Liver (tissue), 3 donors: ENCODE measurements at regions not wholly inside any gene's neighbourhood (a gene's known extent, or its start where the extent isn't known, plus 50 kb on each side); places are given as distances from the start of the nearest gene placed in this dataset.

Source experiments
- EGR1 ChIP-seq, 2 donors: IDR thresholded peaks; 2 replicates each; pipeline ENCODE4 v1.6.1; 2016 to 2018; ENCODE audit warnings: antibody characterized with exemption in 2 of 2, low read depth in 2 of 2
- FOXA1 ChIP-seq: IDR thresholded peaks from 2 replicates; pipeline ENCODE4 v1.6.1; 2016; ENCODE audit warnings: antibody characterized with exemption
- GABPA ChIP-seq, 2 donors: IDR thresholded peaks in 1 of 2; conservative IDR thresholded peaks in 1 of 2; 2 replicates each; pipeline ENCODE4 v1.6.1; 2016; ENCODE audit warnings: antibody characterized with exemption in 2 of 2, mild to moderate bottlenecking in 1 of 2, moderate library complexity in 1 of 2
- JUND ChIP-seq, 2 donors: IDR thresholded peaks; 2 replicates each; pipeline ENCODE4 v1.6.1; 2016; ENCODE audit warnings: antibody characterized with exemption in 2 of 2
- RAD21 ChIP-seq, 2 donors: IDR thresholded peaks; 2 replicates each; pipeline ENCODE4 v1.6.1; 2016; ENCODE audit warnings: antibody characterized with exemption in 2 of 2, mild to moderate bottlenecking in 2 of 2
- SP1 ChIP-seq: IDR thresholded peaks from 2 replicates; pipeline ENCODE4 v1.6.1; 2018; ENCODE audit warnings: antibody characterized with exemption, mild to moderate bottlenecking
- TAF1 ChIP-seq: conservative IDR thresholded peaks from 2 replicates; pipeline ENCODE4 v1.6.1; 2016; ENCODE audit warnings: antibody characterized with exemption, mild to moderate bottlenecking
- TF ChIP-seq, protein P1 (sequence below): fragments of 150-350 bp; IDR thresholded peaks from 2 replicates; pipeline ENCODE4 v1.5.1; 2017; ENCODE audit warnings: improper control_type of control experiment, low read depth, low read length; ENCODE audit not compliant: missing input control
- TF ChIP-seq, protein P2 (sequence below): IDR thresholded peaks from 2 replicates; pipeline ENCODE4 v1.6.1; 2016; ENCODE audit warnings: antibody characterized with exemption, mild to moderate bottlenecking
- TF ChIP-seq, protein P3 (sequence below): IDR thresholded peaks from 2 replicates; pipeline ENCODE4 v1.6.1; 2016; ENCODE audit warnings: antibody characterized with exemption
- TF ChIP-seq, protein P4 (sequence below): IDR thresholded peaks from 2 replicates; pipeline ENCODE4 v1.6.1; 2016; ENCODE audit warnings: antibody characterized with exemption
- donor health status: healthy.
- donor health status: healthy.

DNA sequence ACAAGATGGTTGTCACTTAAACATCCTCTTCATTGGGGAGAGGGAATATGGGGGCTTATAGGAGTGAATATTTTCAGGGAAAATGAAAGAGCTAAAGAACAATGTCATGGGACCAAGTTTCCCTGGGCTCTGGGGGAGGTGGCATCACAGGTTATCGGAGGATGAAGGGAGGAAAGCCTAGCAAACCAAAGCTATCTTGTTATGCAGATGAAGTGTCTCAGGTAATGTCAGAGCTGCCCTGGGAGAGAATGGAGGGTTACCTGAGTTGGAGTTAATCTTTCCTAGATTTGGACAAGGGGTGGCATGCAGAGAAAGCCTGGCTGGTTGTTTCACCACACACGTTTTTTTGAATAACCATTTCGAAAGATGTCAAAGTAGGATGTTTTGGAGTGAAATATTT lies 308.1 kb upstream of the ATP10A start:
- TF ChIP-seq, protein P1, sequence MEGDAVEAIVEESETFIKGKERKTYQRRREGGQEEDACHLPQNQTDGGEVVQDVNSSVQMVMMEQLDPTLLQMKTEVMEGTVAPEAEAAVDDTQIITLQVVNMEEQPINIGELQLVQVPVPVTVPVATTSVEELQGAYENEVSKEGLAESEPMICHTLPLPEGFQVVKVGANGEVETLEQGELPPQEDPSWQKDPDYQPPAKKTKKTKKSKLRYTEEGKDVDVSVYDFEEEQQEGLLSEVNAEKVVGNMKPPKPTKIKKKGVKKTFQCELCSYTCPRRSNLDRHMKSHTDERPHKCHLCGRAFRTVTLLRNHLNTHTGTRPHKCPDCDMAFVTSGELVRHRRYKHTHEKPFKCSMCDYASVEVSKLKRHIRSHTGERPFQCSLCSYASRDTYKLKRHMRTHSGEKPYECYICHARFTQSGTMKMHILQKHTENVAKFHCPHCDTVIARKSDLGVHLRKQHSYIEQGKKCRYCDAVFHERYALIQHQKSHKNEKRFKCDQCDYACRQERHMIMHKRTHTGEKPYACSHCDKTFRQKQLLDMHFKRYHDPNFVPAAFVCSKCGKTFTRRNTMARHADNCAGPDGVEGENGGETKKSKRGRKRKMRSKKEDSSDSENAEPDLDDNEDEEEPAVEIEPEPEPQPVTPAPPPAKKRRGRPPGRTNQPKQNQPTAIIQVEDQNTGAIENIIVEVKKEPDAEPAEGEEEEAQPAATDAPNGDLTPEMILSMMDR = no peak
- TF ChIP-seq RAD21 (IDR thresholded peaks at IDR 0.05) (no peak), EGR1 (IDR thresholded peaks at IDR 0.05; ENCODE audit: low read depth in 2 of 2) (no peak), GABPA (IDR thresholded peaks at IDR 0.05 in 1 of 2, conservative IDR thresholded peaks at IDR 0.05 in 1 of 2) (no peak), SP1 (no peak), JUND (IDR thresholded peaks at IDR 0.05) (no peak), TAF1 (no peak), FOXA1 (no peak)
- TF ChIP-seq, protein P2, sequence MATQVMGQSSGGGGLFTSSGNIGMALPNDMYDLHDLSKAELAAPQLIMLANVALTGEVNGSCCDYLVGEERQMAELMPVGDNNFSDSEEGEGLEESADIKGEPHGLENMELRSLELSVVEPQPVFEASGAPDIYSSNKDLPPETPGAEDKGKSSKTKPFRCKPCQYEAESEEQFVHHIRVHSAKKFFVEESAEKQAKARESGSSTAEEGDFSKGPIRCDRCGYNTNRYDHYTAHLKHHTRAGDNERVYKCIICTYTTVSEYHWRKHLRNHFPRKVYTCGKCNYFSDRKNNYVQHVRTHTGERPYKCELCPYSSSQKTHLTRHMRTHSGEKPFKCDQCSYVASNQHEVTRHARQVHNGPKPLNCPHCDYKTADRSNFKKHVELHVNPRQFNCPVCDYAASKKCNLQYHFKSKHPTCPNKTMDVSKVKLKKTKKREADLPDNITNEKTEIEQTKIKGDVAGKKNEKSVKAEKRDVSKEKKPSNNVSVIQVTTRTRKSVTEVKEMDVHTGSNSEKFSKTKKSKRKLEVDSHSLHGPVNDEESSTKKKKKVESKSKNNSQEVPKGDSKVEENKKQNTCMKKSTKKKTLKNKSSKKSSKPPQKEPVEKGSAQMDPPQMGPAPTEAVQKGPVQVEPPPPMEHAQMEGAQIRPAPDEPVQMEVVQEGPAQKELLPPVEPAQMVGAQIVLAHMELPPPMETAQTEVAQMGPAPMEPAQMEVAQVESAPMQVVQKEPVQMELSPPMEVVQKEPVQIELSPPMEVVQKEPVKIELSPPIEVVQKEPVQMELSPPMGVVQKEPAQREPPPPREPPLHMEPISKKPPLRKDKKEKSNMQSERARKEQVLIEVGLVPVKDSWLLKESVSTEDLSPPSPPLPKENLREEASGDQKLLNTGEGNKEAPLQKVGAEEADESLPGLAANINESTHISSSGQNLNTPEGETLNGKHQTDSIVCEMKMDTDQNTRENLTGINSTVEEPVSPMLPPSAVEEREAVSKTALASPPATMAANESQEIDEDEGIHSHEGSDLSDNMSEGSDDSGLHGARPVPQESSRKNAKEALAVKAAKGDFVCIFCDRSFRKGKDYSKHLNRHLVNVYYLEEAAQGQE = no peak
- TF ChIP-seq, protein P3, sequence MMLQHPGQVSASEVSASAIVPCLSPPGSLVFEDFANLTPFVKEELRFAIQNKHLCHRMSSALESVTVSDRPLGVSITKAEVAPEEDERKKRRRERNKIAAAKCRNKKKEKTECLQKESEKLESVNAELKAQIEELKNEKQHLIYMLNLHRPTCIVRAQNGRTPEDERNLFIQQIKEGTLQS = no peak
- TF ChIP-seq, protein P4, sequence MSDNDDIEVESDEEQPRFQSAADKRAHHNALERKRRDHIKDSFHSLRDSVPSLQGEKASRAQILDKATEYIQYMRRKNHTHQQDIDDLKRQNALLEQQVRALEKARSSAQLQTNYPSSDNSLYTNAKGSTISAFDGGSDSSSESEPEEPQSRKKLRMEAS = no peak
